ENCODE measurements at regions not wholly inside any gene's neighbourhood (a gene's known extent, or its start where the extent isn't known, plus 50 kb on each side); places are given as distances from the start of the nearest gene placed in this dataset.
"Not testable (repeated sequence)": the region's sequence is repeated elsewhere in the genome, so short reads cannot be mapped to it uniquely, and the experiment has no call there.

DNA sequence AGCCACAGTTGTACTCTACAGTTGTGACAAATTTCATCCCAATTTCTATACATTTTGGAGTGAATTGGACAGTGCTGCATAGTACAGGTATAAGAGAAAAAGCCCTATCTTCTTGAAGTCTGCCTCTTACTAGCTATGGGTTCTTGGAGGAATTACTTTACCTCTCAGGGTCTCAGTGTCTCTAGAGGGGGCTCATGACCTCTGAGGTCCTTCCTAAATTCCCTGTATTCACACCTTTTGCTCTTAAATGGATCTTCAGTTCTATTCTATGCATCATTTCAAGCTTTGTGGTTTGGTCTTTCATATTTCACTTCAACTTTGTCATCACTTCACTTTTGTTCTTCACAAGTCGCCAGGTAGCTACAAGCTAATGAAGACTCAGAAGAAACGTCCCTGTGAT, 71.2 kb upstream of the ERCC4 start:
- no peaks in the 10 kb centered on the region for H3K9me3 ChIP-seq (ENCODE audit: control insufficient read depth in 1 of 2, insufficient read depth in 1 of 2, low read depth in 1 of 2, low read length in 2 of 2)
- ChIA-PET POLR2A (no interaction called here), CTCF (no interaction called here), RAD21 (ENCODE audit: low non-redundant PET in 1 of 2, low total read pairs in 2 of 2, uncharacterized antibody in 2 of 2, unreplicated experiment in 2 of 2) (no interaction called here)
- H3K4me2 ChIP-seq (ENCODE audit: low read length), result no peak overlapping the region
- H3K79me2 ChIP-seq (ENCODE audit: insufficient read depth, low read length), result no peaks in the 10 kb centered on the region
- BruUV-seq (replicated peaks), result no TSS peak
- H3K27me3 ChIP-seq (ENCODE audit: insufficient read depth, low read length), result peaks cover 10% of the 10 kb centered on the region
- no peaks in the 10 kb centered on the region for H3K4me1 ChIP-seq (ENCODE audit: control insufficient read depth in 1 of 2, insufficient read depth in 2 of 2, low read length in 2 of 2)
- no peak overlapping the region for H2AFZ ChIP-seq (ENCODE audit: low read depth, low read length, poor library complexity, severe bottlenecking)
- TF ChIP-seq POLR2AphosphoS5 (IDR thresholded peaks at IDR 0.05; ENCODE audit: low read depth, low read length) (no peak), CEBPB (IDR thresholded peaks at IDR 0.05; ENCODE audit: low read depth) (no peak), ZFX (IDR thresholded peaks at IDR 0.05) (no peak)
- DNase-seq (ENCODE audit: low read depth, low spot score) (no peak), ATAC-seq (no peak)
- no peak overlapping the region for H3K4me3 ChIP-seq (replicated peaks in 1 of 2; ENCODE audit: low read depth in 1 of 2, low read length in 2 of 2)
- no peaks in the 10 kb centered on the region for H3K36me3 ChIP-seq (ENCODE audit: control insufficient read depth in 1 of 2, insufficient read depth in 2 of 2, low read length in 2 of 2)
- intact Hi-C loops (cut with micrococcal nuclease), result no loop called here
- H4K20me1 ChIP-seq (ENCODE audit: insufficient read depth), result no peaks in the 10 kb centered on the region
- H3K9ac ChIP-seq (ENCODE audit: low read length), result no peak overlapping the region
- no peak overlapping the region for H3K27ac ChIP-seq (ENCODE audit: low read depth, low read length)
- H3K9me2 ChIP-seq (ENCODE audit: insufficient read depth), result no peaks in the 10 kb centered on the region

DNA sequence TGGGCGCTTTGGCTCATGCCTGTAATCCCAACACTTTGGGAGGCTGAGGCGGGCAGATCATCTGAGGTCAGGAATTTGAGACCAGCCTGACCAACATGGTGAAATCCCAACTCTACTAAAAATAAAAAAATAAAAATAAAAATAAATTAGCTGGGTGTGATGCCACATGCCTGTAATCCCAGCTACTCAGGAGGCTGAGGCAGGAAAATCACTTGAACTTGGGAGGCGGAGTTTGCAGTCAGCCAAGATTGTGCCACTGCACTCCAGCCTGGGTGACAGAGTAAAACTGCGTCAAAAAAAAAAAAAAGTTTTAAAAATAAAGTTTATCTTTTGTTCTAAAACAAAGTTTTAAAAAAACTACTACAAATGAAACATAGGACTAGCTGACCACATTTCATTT, 69.8 kb upstream of the ERCC4 start:
- not testable (repeated sequence) for H3K36me3 ChIP-seq (ENCODE audit: control insufficient read depth in 1 of 2, insufficient read depth in 2 of 2, low read length in 2 of 2); ATAC-seq
- peaks cover 13% of the 10 kb centered on the region for H3K27me3 ChIP-seq (ENCODE audit: insufficient read depth, low read length)

GRCh38 chr16:13852827-13853226, 67.1 kb upstream of the ERCC4 start:
- H3K4me1 ChIP-seq (ENCODE audit: control insufficient read depth in 1 of 2, insufficient read depth in 2 of 2, low read length in 2 of 2), result no peaks in the 10 kb centered on the region
- ChIA-PET RAD21 (ENCODE audit: low non-redundant PET in 1 of 2, low total read pairs in 2 of 2, uncharacterized antibody in 2 of 2, unreplicated experiment in 2 of 2) (no interaction called here), POLR2A (no interaction called here), CTCF (no interaction called here)
- no peaks in the 10 kb centered on the region for H3K36me3 ChIP-seq (ENCODE audit: control insufficient read depth in 1 of 2, insufficient read depth in 2 of 2, low read length in 2 of 2)
- H4K20me1 ChIP-seq (ENCODE audit: insufficient read depth), result no peaks in the 10 kb centered on the region
- intact Hi-C loops (cut with micrococcal nuclease), result no loop called here
- no peak overlapping the region for H3K4me3 ChIP-seq (replicated peaks in 1 of 2; ENCODE audit: low read depth in 1 of 2, low read length in 2 of 2)
- no peak for DNase-seq (ENCODE audit: low read depth, low spot score)
- peaks cover 17% of the 10 kb centered on the region for H3K27me3 ChIP-seq (ENCODE audit: insufficient read depth, low read length)
- no peak overlapping the region for H3K27ac ChIP-seq (ENCODE audit: low read depth, low read length)
- ATAC-seq, result no peak
- no peaks in the 10 kb centered on the region for H3K9me2 ChIP-seq (ENCODE audit: insufficient read depth)
- H3K79me2 ChIP-seq (ENCODE audit: insufficient read depth, low read length), result no peaks in the 10 kb centered on the region
- no peak overlapping the region for H3K9ac ChIP-seq (ENCODE audit: low read length)
- no peak overlapping the region for H2AFZ ChIP-seq (ENCODE audit: low read depth, low read length, poor library complexity, severe bottlenecking)
- no peak overlapping the region for H3K4me2 ChIP-seq (ENCODE audit: low read length)
- BruUV-seq (replicated peaks), result no TSS peak
- H3K9me3 ChIP-seq (ENCODE audit: control insufficient read depth in 1 of 2, insufficient read depth in 1 of 2, low read depth in 1 of 2, low read length in 2 of 2), result no peaks in the 10 kb centered on the region
- TF ChIP-seq ZNF274 (IDR thresholded peaks at IDR 0.05; ENCODE audit: low read depth, low read length), result no peak
- TF ChIP-seq, protein P1, sequence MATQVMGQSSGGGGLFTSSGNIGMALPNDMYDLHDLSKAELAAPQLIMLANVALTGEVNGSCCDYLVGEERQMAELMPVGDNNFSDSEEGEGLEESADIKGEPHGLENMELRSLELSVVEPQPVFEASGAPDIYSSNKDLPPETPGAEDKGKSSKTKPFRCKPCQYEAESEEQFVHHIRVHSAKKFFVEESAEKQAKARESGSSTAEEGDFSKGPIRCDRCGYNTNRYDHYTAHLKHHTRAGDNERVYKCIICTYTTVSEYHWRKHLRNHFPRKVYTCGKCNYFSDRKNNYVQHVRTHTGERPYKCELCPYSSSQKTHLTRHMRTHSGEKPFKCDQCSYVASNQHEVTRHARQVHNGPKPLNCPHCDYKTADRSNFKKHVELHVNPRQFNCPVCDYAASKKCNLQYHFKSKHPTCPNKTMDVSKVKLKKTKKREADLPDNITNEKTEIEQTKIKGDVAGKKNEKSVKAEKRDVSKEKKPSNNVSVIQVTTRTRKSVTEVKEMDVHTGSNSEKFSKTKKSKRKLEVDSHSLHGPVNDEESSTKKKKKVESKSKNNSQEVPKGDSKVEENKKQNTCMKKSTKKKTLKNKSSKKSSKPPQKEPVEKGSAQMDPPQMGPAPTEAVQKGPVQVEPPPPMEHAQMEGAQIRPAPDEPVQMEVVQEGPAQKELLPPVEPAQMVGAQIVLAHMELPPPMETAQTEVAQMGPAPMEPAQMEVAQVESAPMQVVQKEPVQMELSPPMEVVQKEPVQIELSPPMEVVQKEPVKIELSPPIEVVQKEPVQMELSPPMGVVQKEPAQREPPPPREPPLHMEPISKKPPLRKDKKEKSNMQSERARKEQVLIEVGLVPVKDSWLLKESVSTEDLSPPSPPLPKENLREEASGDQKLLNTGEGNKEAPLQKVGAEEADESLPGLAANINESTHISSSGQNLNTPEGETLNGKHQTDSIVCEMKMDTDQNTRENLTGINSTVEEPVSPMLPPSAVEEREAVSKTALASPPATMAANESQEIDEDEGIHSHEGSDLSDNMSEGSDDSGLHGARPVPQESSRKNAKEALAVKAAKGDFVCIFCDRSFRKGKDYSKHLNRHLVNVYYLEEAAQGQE (IDR thresholded peaks at IDR 0.05; ENCODE audit: low read depth), result no peak
- no peak for TF ChIP-seq YY1 (IDR thresholded peaks at IDR 0.05; ENCODE audit: extremely low read depth, insufficient replicate concordance, low read depth, low read length)
- no peak for TF ChIP-seq FOSL1 (IDR thresholded peaks at IDR 0.05; ENCODE audit: low read depth)
- TF ChIP-seq ZFX (IDR thresholded peaks at IDR 0.05), result no peak
- TF ChIP-seq, protein P2, sequence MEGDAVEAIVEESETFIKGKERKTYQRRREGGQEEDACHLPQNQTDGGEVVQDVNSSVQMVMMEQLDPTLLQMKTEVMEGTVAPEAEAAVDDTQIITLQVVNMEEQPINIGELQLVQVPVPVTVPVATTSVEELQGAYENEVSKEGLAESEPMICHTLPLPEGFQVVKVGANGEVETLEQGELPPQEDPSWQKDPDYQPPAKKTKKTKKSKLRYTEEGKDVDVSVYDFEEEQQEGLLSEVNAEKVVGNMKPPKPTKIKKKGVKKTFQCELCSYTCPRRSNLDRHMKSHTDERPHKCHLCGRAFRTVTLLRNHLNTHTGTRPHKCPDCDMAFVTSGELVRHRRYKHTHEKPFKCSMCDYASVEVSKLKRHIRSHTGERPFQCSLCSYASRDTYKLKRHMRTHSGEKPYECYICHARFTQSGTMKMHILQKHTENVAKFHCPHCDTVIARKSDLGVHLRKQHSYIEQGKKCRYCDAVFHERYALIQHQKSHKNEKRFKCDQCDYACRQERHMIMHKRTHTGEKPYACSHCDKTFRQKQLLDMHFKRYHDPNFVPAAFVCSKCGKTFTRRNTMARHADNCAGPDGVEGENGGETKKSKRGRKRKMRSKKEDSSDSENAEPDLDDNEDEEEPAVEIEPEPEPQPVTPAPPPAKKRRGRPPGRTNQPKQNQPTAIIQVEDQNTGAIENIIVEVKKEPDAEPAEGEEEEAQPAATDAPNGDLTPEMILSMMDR (IDR thresholded peaks at IDR 0.05 in 2 of 3, conservative IDR thresholded peaks at IDR 0.05 in 1 of 3; ENCODE audit: borderline replicate concordance in 1 of 3, insufficient read depth in 1 of 3, low read depth in 2 of 3, low read length in 2 of 3), result no peak

More for the DNA sequence above, 69.8 kb upstream of the ERCC4 start:
- H3K9me2 ChIP-seq (ENCODE audit: insufficient read depth); POLR2A ChIA-PET; H3K4me3 ChIP-seq (replicated peaks in 1 of 2; ENCODE audit: low read depth in 1 of 2, low read length in 2 of 2); H4K20me1 ChIP-seq (ENCODE audit: insufficient read depth); H3K27ac ChIP-seq (ENCODE audit: low read depth, low read length); BruUV-seq (replicated peaks); H2AFZ ChIP-seq (ENCODE audit: low read depth, low read length, poor library complexity, severe bottlenecking); H3K4me2 ChIP-seq (ENCODE audit: low read length); H3K79me2 ChIP-seq (ENCODE audit: insufficient read depth, low read length); CTCF ChIA-PET; H3K9me3 ChIP-seq (ENCODE audit: control insufficient read depth in 1 of 2, insufficient read depth in 1 of 2, low read depth in 1 of 2, low read length in 2 of 2); RAD21 ChIA-PET (ENCODE audit: low non-redundant PET in 1 of 2, low total read pairs in 2 of 2, uncharacterized antibody in 2 of 2, unreplicated experiment in 2 of 2); DNase-seq (ENCODE audit: low read depth, low spot score); H3K4me1 ChIP-seq (ENCODE audit: control insufficient read depth in 1 of 2, insufficient read depth in 2 of 2, low read length in 2 of 2); H3K9ac ChIP-seq (ENCODE audit: low read length); intact Hi-C loops (cut with micrococcal nuclease): not testable (repeated sequence)
